GM12878 (cell line): ENCODE measurements at regions not wholly inside any gene's neighbourhood (a gene's known extent, or its start where the extent isn't known, plus 50 kb on each side); places are given as distances from the start of the nearest gene placed in this dataset.

Experiments
- ATF3 ChIP-seq: IDR thresholded peaks from 2 replicates; pipeline ENCODE4 v1.6.1; 2011; ENCODE audit warnings: low read depth, mild to moderate bottlenecking, low read length, moderate library complexity, borderline replicate concordance; ENCODE audit errors: extremely low read depth
- CTCF ChIP-seq, 3 experiments: IDR thresholded peaks in 2 of 3; conservative IDR thresholded peaks in 1 of 3; 2 replicates each; pipeline ENCODE4 v1.5.1; 2011; ENCODE audit warnings: low read depth in 3 of 3, low read length in 3 of 3, mild to moderate bottlenecking in 3 of 3, control low read depth in 2 of 3, moderate library complexity in 2 of 3, inconsistent platforms in 1 of 3, mixed read lengths in 1 of 3; ENCODE audit not compliant: control insufficient read depth in 2 of 3, insufficient read depth in 1 of 3; ENCODE audit errors: extremely low read depth in 1 of 3
- ETV6 ChIP-seq, 2 experiments: fragments of 450-650 bp in 1 of 2; IDR thresholded peaks in 1 of 2; conservative IDR thresholded peaks in 1 of 2; 2 replicates each; pipeline ENCODE4 v1.6.1; 2014; ENCODE audit warnings: antibody characterized with exemption in 1 of 2, borderline replicate concordance in 1 of 2, low read depth in 1 of 2, mild to moderate bottlenecking in 1 of 2, moderate library complexity in 1 of 2
- FOS ChIP-seq: IDR thresholded peaks from 3 replicates; pipeline ENCODE4 v1.6.1; 2011; ENCODE audit warnings: borderline replicate concordance; ENCODE audit not compliant: insufficient read length; ENCODE audit errors: extremely low read depth
- MAX ChIP-seq: IDR thresholded peaks from 2 replicates; pipeline ENCODE4 v1.6.1; 2012; ENCODE audit warnings: low read depth, low read length, improper control_type of control experiment
- NFXL1 ChIP-seq: fragments of 450-650 bp; IDR thresholded peaks from 2 replicates; pipeline ENCODE4 v1.6.1; 2017; ENCODE audit warnings: antibody characterized with exemption, mild to moderate bottlenecking, borderline replicate concordance
- PRDM15 ChIP-seq: fragments of 450-650 bp; formaldehyde crosslinking; IDR thresholded peaks from 2 replicates; pipeline ENCODE4 v1.4.0; 2020; ENCODE audit warnings: mild to moderate bottlenecking, moderate library complexity

GRCh38 chr16:88306860-88307545, 75.8 kb upstream of the ZNF469 start:
- no peak for TF ChIP-seq FOS
- TF ChIP-seq ETV6 (conservative IDR thresholded peaks at IDR 0.05 in 1 of 2, IDR thresholded peaks at IDR 0.05 in 1 of 2; ENCODE audit: borderline replicate concordance in 1 of 2, low read depth in 1 of 2), result no peak
- TF ChIP-seq ATF3, result no peak
- no peak for TF ChIP-seq CTCF (IDR thresholded peaks at IDR 0.05 in 2 of 3, conservative IDR thresholded peaks at IDR 0.05 in 1 of 3; ENCODE audit: control insufficient read depth in 2 of 3, extremely low read depth in 1 of 3, insufficient read depth in 1 of 3, low read depth in 3 of 3, low read length in 3 of 3)
- TF ChIP-seq NFXL1, result no peak
- TF ChIP-seq PRDM15 (CRISPR knock-in tag), result no peak
- no peak for TF ChIP-seq MAX
